BE2C (cell line): ENCODE measurements at regions not wholly inside any gene's neighbourhood (a gene's known extent, or its start where the extent isn't known, plus 50 kb on each side); places are given as distances from the start of the nearest gene placed in this dataset.

ENCODE experiments used
- DNase-seq: peaks from one replicate; pipeline ENCODE4 v3.0.0-alpha.2; 2020
- H3K27me3 ChIP-seq: fragments of 250-450 bp; sonication (Bioruptor Pico); 2 replicates; pipeline ENCODE4 v1.5.1; 2020; ENCODE audit warnings: mild to moderate bottlenecking
- H3K36me3 ChIP-seq: fragments of 250-450 bp; sonication (Bioruptor Pico); 2 replicates; pipeline ENCODE4 v1.5.1; 2020; ENCODE audit warnings: mild to moderate bottlenecking
- H3K4me1 ChIP-seq: fragments of 250-450 bp; sonication (Bioruptor Pico); 2 replicates; pipeline ENCODE4 v1.5.1; 2020
- H3K4me3 ChIP-seq: 2 replicates; pipeline ENCODE4 v1.5.1; 2011; ENCODE audit warnings: low read depth, low read length
- H3K9me3 ChIP-seq: fragments of 250-450 bp; sonication (Bioruptor Pico); 2 replicates; pipeline ENCODE4 v1.5.1; 2020
- CTCF ChIP-seq: IDR thresholded peaks from 2 replicates; pipeline ENCODE4 v1.5.1; 2012; ENCODE audit warnings: mild to moderate bottlenecking, low read depth, low read length

- Histone ChIP-seq H3K4me3 (no peak overlapping the region), H3K4me1 (peaks cover 11% of the 10 kb centered on the region), H3K36me3 (no peaks in the 10 kb centered on the region), H3K9me3 (no peaks in the 10 kb centered on the region), H3K27me3 (no peaks in the 10 kb centered on the region)
- no peak for DNase-seq
- TF ChIP-seq CTCF: no peak
Measured at GRCh38 chrX:38989076-38989475, 187.8 kb downstream of the MID1IP1 start.

- no peaks in the 10 kb centered on the region for H3K27me3 ChIP-seq
- no peak overlapping the region for H3K4me3 ChIP-seq
- no peaks in the 10 kb centered on the region for H3K9me3 ChIP-seq
- H3K4me1 ChIP-seq: peaks cover 8% of the 10 kb centered on the region
- DNase-seq: no peak
- TF ChIP-seq CTCF: no peak
- H3K36me3 ChIP-seq: no peaks in the 10 kb centered on the region
Measured at GRCh38 chrX:38991656-38992440, 190.6 kb downstream of the MID1IP1 start.

GRCh38 chrX:38992441-38993096 lies 191.3 kb downstream of the MID1IP1 start:
- no peaks in the 10 kb centered on the region for H3K27me3 ChIP-seq
- H3K4me3 ChIP-seq: no peak overlapping the region
- no peaks in the 10 kb centered on the region for H3K9me3 ChIP-seq
- H3K36me3 ChIP-seq: no peaks in the 10 kb centered on the region
- DNase-seq: no peak
- TF ChIP-seq CTCF: no peak
- H3K4me1 ChIP-seq: peaks cover under 1% of the 10 kb centered on the region; the same call in 1 of the 2 replicates

- no peak for DNase-seq
- Histone ChIP-seq H3K4me3 (no peak overlapping the region), H3K36me3 (no peaks in the 10 kb centered on the region), H3K9me3 (no peaks in the 10 kb centered on the region), H3K4me1 (no peaks in the 10 kb centered on the region), H3K27me3 (no peaks in the 10 kb centered on the region)
- no peak for TF ChIP-seq CTCF
Measured at GRCh38 chrX:38993500-38993899, 192.2 kb downstream of the MID1IP1 start.

GRCh38 chrX:38999099-38999498 lies 197.8 kb downstream of the MID1IP1 start:
- Histone ChIP-seq H3K9me3 (no peaks in the 10 kb centered on the region), H3K4me3 (no peak overlapping the region), H3K36me3 (no peaks in the 10 kb centered on the region), H3K4me1 (peaks cover 8% of the 10 kb centered on the region), H3K27me3 (no peaks in the 10 kb centered on the region)
- TF ChIP-seq CTCF: no peak
- DNase-seq: no peak
